Muscle layer of colon (tissue), 2 donors: ENCODE measurements at regions not wholly inside any gene's neighbourhood (a gene's known extent, or its start where the extent isn't known, plus 50 kb on each side); places are given as distances from the start of the nearest gene placed in this dataset.

ENCODE experiments used
- H3K27ac ChIP-seq: one replicate; pipeline ENCODE4 v1.7.0; 2013; ENCODE audit warnings: low read depth, mild to moderate bottlenecking, low read length, moderate library complexity
- H3K27me3 ChIP-seq, 2 donors: one replicate each; pipeline ENCODE4 v1.7.0; 2013; ENCODE audit warnings: low read length in 2 of 2, mild to moderate bottlenecking in 2 of 2; ENCODE audit not compliant: insufficient read depth in 2 of 2, control insufficient read depth in 1 of 2
- H3K36me3 ChIP-seq: one replicate; pipeline ENCODE4 v1.7.0; 2013; ENCODE audit warnings: mild to moderate bottlenecking, low read length; ENCODE audit not compliant: insufficient read depth
- H3K4me1 ChIP-seq: one replicate; pipeline ENCODE4 v1.7.0; 2013; ENCODE audit warnings: mild to moderate bottlenecking, low read length; ENCODE audit not compliant: insufficient read depth
- H3K4me3 ChIP-seq, 2 donors: one replicate each; pipeline ENCODE4 v1.7.0; 2013; ENCODE audit warnings: low read length in 2 of 2, low read depth in 1 of 2, mild to moderate bottlenecking in 1 of 2, moderate library complexity in 1 of 2
- H3K9ac ChIP-seq: one replicate; pipeline ENCODE4 v1.7.0; 2013; ENCODE audit warnings: low read length
- H3K9me3 ChIP-seq: one replicate; pipeline ENCODE4 v1.7.0; 2013; ENCODE audit warnings: mild to moderate bottlenecking, low read length
- donor health status: abdominal sarcoma.
- donor health status: Adenocarcinoma of cecum.

DNA sequence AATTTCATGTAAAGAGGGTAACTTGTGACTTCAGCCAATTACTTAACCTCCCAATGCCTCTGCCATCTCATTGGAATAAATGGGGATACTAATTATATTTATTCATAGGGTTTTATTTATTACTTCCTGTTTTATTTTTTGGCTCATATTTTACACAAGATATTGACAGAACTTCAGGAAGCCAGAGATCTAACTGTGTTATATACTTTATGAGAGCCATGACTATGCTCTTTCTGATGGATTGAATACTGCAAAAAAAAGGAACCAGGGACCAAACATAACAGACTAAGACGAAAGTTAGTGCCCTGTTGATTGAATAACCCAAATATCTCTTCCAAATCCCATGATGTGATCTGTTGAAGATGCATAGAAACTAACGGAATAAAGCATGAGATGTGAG is 243.3 kb upstream of the STARD13 start:
- Histone ChIP-seq H3K4me1 (peaks cover 10% of the 10 kb centered on the region), H3K27ac (no peak overlapping the region), H3K36me3 (no peaks in the 10 kb centered on the region), H3K9me3 (no peaks in the 10 kb centered on the region), H3K27me3 (no peaks in the 10 kb centered on the region), H3K4me3 (no peak overlapping the region), H3K9ac (no peak overlapping the region)

DNA sequence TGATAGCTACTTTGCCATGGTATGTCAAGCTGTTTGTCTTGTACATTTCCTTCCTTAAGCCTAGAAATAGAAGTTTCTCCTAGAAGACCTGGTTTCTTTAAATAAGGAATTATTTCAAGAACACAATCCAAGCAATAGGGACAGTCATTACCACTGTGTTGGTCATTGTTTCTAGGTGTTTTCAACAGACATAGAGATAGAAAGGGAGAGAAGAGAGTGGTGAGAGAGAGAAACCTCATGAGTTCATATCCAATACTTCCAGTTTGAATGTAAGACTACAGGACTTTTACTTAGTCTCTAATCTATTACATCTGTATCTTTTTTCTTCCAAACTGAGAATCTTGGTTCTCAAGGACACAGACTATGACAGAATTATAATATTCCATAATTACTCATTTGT is 245.9 kb upstream of the STARD13 start:
- H3K9me3 ChIP-seq: no peaks in the 10 kb centered on the region
- H3K36me3 ChIP-seq: no peaks in the 10 kb centered on the region
- no peak overlapping the region for H3K9ac ChIP-seq
- H3K27me3 ChIP-seq: no peaks in the 10 kb centered on the region
- no peak overlapping the region for H3K27ac ChIP-seq
- no peak overlapping the region for H3K4me3 ChIP-seq
- H3K4me1 ChIP-seq: peaks cover 24% of the 10 kb centered on the region

DNA sequence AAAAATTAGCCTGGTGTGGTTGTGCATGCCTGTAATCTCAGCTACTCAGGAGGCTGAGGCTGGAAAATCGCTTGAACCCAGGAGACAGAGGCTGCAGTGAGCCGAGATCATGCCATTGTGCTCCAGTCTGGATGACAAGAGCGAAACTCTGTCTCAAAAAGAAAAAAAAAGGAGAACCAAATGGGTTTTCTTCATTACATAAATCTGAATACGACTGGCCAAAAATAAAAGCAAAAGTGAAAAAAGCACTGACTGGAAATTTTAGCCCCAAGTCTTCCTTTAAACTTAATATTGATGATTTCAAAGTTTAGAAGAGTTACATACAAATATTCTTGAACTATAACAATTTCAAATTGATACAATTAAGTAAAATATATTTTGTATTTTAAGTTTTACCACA is 249.5 kb upstream of the STARD13 start:
- no peaks in the 10 kb centered on the region for H3K27me3 ChIP-seq
- no peak overlapping the region for H3K27ac ChIP-seq
- no peak overlapping the region for H3K9ac ChIP-seq
- H3K4me1 ChIP-seq: peaks cover 40% of the 10 kb centered on the region
- no peaks in the 10 kb centered on the region for H3K36me3 ChIP-seq
- no peaks in the 10 kb centered on the region for H3K9me3 ChIP-seq
- no peak overlapping the region for H3K4me3 ChIP-seq

DNA sequence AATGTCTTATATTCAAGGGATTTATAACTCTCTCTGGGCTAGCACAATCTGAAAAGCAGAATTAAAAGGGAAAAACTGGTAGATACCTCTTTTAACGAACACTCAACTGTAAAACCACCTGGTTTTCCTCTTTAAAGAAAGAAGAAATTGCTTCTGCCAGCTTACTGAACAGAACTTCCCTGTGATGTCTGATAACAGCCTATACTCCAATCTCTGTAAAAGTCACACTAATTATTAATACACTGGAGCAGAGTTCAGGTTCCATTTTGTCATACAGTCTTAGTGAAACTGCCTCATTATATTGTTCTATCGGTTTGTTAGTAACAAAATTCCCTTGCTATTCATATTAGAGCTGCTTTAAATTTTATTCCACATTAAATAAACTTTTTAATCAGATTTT is 251.0 kb upstream of the STARD13 start:
- Histone ChIP-seq H3K4me3 (peak overlapping the region in 1 of 2 donors; percentile 30), H3K9me3 (no peaks in the 10 kb centered on the region), H3K36me3 (no peaks in the 10 kb centered on the region), H3K27ac (peak overlapping the region; percentile 80), H3K4me1 (peaks cover 56% of the 10 kb centered on the region), H3K27me3 (no peaks in the 10 kb centered on the region), H3K9ac (no peak overlapping the region)

DNA sequence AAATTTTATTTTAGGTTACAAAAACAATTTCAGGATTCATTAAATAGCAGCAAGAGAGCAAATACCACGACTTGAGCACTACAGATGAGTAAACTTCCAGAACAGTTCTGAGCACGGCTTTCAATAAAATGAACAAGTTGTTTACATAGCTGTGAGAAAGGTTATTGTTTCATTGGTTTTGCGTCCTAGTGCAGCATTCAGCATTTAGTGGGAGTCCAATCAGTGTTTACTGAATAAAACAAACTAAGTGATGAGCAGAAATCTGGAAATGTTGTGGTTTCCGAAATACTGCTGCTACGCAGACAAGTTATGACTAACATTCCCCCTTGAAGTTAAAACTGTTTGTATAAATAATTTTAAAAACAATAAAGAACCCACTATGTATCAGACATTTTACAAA is 251.5 kb upstream of the STARD13 start:
- no peaks in the 10 kb centered on the region for H3K36me3 ChIP-seq
- H3K9ac ChIP-seq: peak overlapping the region; percentile 21
- peak overlapping the region in 1 of 2 donors; percentile 30 for H3K4me3 ChIP-seq
- peak overlapping the region; percentile 80 for H3K27ac ChIP-seq
- no peaks in the 10 kb centered on the region for H3K9me3 ChIP-seq
- H3K4me1 ChIP-seq: peaks cover 59% of the 10 kb centered on the region
- no peaks in the 10 kb centered on the region for H3K27me3 ChIP-seq

DNA sequence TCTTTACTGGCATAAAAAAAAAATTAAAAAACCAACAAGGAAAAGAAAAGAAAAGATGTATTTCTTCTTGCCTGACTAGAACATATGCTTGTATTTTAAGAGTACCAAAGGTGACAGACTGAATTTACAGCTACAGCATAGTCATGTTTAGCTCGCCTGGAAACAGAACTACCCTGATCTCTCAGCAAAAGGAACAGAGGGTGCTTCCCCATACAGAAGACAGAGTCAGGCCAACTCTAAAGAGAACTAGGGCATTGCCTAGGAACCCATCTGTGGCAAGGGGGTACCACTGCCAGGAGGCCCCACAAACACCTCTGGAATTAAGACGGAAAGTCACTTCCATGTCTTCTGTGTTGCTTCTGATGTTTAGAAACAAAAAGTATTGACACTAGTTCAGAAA is 252.1 kb upstream of the STARD13 start:
- Histone ChIP-seq H3K4me1 (peaks cover 59% of the 10 kb centered on the region), H3K4me3 (peak overlapping the region in 1 of 2 donors; percentile 30), H3K36me3 (no peaks in the 10 kb centered on the region), H3K9me3 (no peaks in the 10 kb centered on the region), H3K27ac (peak overlapping the region; percentile 80), H3K9ac (peak overlapping the region; percentile 21), H3K27me3 (no peaks in the 10 kb centered on the region)

DNA sequence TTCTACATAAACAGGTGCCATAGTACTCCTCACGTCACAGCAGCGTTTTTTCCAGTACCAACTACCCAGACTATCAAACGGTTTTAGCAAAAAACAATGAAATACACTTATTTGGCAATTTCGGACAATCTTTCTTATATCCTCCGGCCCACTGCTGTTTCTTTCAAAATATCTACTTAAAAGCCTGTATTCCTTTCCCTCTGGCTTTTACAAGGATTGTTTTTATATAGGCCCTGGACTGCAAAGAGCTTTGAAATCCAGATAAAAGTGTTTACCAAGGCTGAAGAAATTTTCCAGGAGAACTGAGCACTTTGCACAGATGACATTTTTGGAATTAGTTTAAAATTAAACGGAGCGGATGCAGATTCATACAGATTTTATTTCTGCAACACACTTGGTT is 255.9 kb upstream of the STARD13 start:
- peak overlapping the region; percentile 80 for H3K27ac ChIP-seq
- no peaks in the 10 kb centered on the region for H3K27me3 ChIP-seq
- H3K36me3 ChIP-seq: no peaks in the 10 kb centered on the region
- H3K9ac ChIP-seq: peak overlapping the region; percentile 45
- no peaks in the 10 kb centered on the region for H3K9me3 ChIP-seq
- H3K4me1 ChIP-seq: peaks cover 54% of the 10 kb centered on the region
- peak overlapping the region in 1 of 2 donors; percentile 52 for H3K4me3 ChIP-seq

DNA sequence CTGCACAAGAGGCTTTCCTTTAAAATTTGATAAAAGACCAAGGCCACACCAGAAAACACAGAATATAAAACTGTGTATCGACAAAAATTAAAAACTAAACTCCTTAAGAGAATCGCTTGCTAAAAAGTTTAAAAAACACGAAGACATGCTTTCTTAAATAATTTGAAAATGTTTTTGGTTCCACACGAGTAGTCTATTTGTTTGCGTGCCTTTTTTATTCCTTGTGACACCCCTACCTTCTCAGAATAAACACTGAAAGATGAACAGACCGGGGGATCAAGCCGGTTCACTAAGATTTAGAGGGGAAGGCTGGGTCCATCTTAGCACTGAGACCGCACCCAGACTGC is 256.4 kb upstream of the STARD13 start:
- Histone ChIP-seq H3K36me3 (no peaks in the 10 kb centered on the region), H3K9me3 (no peaks in the 10 kb centered on the region), H3K4me1 (peaks cover 51% of the 10 kb centered on the region), H3K27ac (peak overlapping the region; percentile 80), H3K4me3 (peak overlapping the region in 1 of 2 donors; percentile 52), H3K9ac (peak overlapping the region; percentile 45), H3K27me3 (no peaks in the 10 kb centered on the region)

DNA sequence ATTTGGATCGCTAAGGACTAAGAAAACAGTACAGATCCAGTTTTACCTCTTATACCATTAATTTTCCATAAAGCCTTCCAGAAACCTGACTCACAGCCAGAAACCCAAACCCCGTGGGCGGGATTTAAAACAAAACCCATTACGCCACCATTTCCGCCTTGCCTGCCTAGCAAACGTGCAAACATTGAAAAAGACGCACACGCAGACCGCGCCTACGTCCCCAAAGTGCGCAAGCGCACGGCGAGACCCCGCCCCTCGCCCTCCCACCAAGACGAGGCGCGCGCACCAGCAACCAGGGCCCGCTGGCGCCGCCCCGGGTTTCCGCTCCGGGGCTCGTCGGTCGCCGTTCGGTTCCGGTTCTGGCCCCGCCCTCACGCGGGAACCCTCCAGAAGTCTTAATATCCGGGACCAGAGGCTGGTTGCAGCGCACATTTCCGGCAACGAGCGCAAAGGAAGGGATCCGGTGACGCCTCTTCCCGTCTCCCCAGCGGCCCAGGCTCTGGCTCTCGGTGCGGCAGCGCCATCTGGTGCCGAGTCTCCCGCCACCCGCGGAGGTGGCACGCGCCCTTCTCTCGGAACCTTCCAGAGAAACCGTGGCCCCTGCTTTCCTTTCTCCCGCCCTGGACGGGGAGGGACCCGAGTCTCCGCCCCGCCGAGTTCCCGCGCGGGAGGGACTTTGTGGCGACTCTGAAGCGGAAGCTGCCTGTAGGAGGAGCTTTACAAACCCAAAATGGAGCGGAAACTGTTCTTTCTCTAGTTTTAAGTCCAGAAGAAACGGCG is 256.9 kb upstream of the STARD13 start:
- no peaks in the 10 kb centered on the region for H3K27me3 ChIP-seq
- H3K9me3 ChIP-seq: no peaks in the 10 kb centered on the region
- H3K36me3 ChIP-seq: no peaks in the 10 kb centered on the region
- H3K27ac ChIP-seq: peak overlapping the region; percentile 95
- peak overlapping the region; percentile 35 to 66 for H3K4me3 ChIP-seq
- H3K9ac ChIP-seq: peak overlapping the region; percentile 83
- H3K4me1 ChIP-seq: peaks cover 50% of the 10 kb centered on the region

DNA sequence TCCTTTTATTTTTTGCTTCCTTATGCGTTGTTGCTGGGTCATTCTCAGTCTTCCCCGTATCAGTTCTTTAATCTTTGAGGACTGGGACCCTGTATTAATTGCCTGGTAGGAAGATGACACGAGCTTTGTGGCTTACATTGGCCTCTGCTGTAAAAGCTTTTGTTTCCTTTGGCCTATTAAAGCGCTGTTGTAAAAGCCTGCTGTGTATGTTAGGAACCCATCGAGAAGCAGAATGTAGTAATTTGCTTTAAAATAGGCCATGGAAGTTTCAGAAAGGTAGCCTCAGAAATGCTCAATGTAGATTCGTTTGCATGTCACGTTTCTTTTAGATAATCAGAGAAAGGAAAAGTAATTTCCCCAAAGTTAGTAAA is 257.5 kb upstream of the STARD13 start:
- Histone ChIP-seq H3K27me3 (no peaks in the 10 kb centered on the region), H3K4me3 (peak overlapping the region; percentile 35 to 66)

DNA sequence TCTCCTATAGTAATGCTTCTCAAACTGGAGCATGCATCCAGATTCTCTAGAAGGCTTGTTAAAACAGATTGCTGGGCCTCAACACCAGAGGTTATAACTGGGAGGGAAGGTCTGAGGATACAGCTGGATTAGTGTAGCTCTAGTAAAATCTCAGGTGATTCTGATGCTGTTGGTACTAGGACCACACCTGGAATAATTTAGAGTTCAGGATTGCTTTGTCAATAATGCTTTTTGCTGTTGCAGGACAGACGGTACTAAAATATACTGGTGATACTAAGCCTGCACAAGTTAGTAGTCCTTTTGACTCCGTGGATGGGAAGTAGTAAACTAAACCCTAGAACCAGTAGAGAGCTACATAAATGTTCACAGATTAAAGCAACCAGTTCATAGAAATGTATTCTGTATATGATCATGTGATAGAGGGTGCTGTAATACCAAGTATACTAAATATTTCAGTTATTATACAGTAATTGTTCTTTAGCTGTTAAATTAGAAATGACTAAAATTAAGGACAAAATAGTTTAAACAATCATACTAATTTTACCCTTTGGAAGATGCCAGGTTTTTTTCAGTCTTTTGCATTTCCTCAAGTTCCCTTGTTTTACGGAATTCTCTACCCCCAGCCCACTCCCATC is 258.2 kb upstream of the STARD13 start:
- H3K27me3 ChIP-seq: no peaks in the 10 kb centered on the region
- H3K27ac ChIP-seq: peak overlapping the region; percentile 95
- H3K9me3 ChIP-seq: no peaks in the 10 kb centered on the region
- H3K4me1 ChIP-seq: peaks cover 44% of the 10 kb centered on the region
- H3K36me3 ChIP-seq: no peaks in the 10 kb centered on the region
- peak overlapping the region; percentile 83 for H3K9ac ChIP-seq
- peak overlapping the region in 1 of 2 donors; percentile 66 for H3K4me3 ChIP-seq

More for the DNA sequence above, 257.5 kb upstream of the STARD13 start:
- H3K9me3 ChIP-seq: no peaks in the 10 kb centered on the region
- peak overlapping the region; percentile 95 for H3K27ac ChIP-seq
- no peaks in the 10 kb centered on the region for H3K36me3 ChIP-seq
- H3K4me1 ChIP-seq: peaks cover 44% of the 10 kb centered on the region
- H3K9ac ChIP-seq: peak overlapping the region; percentile 83

DNA sequence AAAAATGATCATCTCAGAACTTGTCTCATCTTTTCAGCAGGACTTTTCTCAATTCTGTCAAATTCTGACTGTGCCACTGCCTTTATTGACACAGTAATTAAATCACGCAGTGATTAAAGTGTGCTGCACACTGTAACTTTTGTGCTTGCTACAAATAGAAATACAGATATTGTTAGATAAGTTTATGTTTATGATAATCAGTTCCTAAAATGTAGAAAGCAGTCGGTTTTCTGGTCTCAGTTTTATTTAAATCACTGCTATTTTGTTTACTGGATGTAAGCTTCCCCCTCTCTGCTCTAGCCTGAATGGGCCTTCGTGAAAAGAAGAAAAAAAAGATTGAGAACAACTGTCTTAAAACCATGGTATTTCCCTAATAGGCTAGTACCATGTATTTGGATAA is 258.8 kb upstream of the STARD13 start:
- Histone ChIP-seq H3K27ac (peak overlapping the region; percentile 95), H3K9ac (no peak overlapping the region), H3K27me3 (no peaks in the 10 kb centered on the region), H3K36me3 (no peaks in the 10 kb centered on the region), H3K4me1 (peaks cover 44% of the 10 kb centered on the region), H3K9me3 (no peaks in the 10 kb centered on the region), H3K4me3 (no peak overlapping the region)
